Liver (tissue), 3 donors: ENCODE measurements at regions not wholly inside any gene's neighbourhood (a gene's known extent, or its start where the extent isn't known, plus 50 kb on each side); places are given as distances from the start of the nearest gene placed in this dataset.

Experiments
- RAD21 ChIP-seq, 2 donors: IDR thresholded peaks; 2 replicates each; pipeline ENCODE4 v1.6.1; 2016; ENCODE audit warnings: antibody characterized with exemption in 2 of 2, mild to moderate bottlenecking in 2 of 2
- TAF1 ChIP-seq: conservative IDR thresholded peaks from 2 replicates; pipeline ENCODE4 v1.6.1; 2016; ENCODE audit warnings: antibody characterized with exemption, mild to moderate bottlenecking
- TF ChIP-seq, protein P1 (sequence below): fragments of 150-350 bp; IDR thresholded peaks from 2 replicates; pipeline ENCODE4 v1.5.1; 2017; ENCODE audit warnings: improper control_type of control experiment, low read depth, low read length; ENCODE audit not compliant: missing input control
- TF ChIP-seq, protein P2 (sequence below): IDR thresholded peaks from 2 replicates; pipeline ENCODE4 v1.6.1; 2016; ENCODE audit warnings: antibody characterized with exemption, mild to moderate bottlenecking
- donor health status: healthy.
- donor health status: healthy.

GRCh38 chr20:43832961-43833360, 81.7 kb upstream of the TOX2 start:
- TF ChIP-seq, protein P1, sequence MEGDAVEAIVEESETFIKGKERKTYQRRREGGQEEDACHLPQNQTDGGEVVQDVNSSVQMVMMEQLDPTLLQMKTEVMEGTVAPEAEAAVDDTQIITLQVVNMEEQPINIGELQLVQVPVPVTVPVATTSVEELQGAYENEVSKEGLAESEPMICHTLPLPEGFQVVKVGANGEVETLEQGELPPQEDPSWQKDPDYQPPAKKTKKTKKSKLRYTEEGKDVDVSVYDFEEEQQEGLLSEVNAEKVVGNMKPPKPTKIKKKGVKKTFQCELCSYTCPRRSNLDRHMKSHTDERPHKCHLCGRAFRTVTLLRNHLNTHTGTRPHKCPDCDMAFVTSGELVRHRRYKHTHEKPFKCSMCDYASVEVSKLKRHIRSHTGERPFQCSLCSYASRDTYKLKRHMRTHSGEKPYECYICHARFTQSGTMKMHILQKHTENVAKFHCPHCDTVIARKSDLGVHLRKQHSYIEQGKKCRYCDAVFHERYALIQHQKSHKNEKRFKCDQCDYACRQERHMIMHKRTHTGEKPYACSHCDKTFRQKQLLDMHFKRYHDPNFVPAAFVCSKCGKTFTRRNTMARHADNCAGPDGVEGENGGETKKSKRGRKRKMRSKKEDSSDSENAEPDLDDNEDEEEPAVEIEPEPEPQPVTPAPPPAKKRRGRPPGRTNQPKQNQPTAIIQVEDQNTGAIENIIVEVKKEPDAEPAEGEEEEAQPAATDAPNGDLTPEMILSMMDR = no peak
- TF ChIP-seq, protein P2, sequence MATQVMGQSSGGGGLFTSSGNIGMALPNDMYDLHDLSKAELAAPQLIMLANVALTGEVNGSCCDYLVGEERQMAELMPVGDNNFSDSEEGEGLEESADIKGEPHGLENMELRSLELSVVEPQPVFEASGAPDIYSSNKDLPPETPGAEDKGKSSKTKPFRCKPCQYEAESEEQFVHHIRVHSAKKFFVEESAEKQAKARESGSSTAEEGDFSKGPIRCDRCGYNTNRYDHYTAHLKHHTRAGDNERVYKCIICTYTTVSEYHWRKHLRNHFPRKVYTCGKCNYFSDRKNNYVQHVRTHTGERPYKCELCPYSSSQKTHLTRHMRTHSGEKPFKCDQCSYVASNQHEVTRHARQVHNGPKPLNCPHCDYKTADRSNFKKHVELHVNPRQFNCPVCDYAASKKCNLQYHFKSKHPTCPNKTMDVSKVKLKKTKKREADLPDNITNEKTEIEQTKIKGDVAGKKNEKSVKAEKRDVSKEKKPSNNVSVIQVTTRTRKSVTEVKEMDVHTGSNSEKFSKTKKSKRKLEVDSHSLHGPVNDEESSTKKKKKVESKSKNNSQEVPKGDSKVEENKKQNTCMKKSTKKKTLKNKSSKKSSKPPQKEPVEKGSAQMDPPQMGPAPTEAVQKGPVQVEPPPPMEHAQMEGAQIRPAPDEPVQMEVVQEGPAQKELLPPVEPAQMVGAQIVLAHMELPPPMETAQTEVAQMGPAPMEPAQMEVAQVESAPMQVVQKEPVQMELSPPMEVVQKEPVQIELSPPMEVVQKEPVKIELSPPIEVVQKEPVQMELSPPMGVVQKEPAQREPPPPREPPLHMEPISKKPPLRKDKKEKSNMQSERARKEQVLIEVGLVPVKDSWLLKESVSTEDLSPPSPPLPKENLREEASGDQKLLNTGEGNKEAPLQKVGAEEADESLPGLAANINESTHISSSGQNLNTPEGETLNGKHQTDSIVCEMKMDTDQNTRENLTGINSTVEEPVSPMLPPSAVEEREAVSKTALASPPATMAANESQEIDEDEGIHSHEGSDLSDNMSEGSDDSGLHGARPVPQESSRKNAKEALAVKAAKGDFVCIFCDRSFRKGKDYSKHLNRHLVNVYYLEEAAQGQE = no peak
- no peak for TF ChIP-seq RAD21 (IDR thresholded peaks at IDR 0.05)
- TF ChIP-seq TAF1 = no peak
